ENCODE measurements at regions not wholly inside any gene's neighbourhood (a gene's known extent, or its start where the extent isn't known, plus 50 kb on each side); places are given as distances from the start of the nearest gene placed in this dataset.

DNA sequence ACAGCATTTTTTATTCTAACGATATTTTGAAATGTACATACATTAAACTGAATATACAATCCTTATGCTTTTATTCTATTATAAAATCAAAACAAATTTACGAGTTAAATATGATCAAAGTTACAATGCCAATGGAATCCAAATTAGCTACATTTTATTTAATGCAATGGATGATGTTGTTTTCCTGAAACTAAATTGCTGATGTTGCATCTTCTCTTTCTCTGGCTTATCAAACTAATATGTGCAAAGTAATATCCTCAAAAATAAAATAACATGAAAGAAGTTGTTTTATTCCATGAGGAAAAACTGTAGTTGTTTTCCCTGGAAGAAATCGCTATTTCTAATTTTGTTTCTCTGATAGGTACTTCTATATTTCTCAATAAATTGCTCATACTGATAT lies 106.8 kb downstream of the ASB9 start:
- no peak for TF ChIP-seq ZFX (IDR thresholded peaks at IDR 0.05)
- TF ChIP-seq, protein P1, sequence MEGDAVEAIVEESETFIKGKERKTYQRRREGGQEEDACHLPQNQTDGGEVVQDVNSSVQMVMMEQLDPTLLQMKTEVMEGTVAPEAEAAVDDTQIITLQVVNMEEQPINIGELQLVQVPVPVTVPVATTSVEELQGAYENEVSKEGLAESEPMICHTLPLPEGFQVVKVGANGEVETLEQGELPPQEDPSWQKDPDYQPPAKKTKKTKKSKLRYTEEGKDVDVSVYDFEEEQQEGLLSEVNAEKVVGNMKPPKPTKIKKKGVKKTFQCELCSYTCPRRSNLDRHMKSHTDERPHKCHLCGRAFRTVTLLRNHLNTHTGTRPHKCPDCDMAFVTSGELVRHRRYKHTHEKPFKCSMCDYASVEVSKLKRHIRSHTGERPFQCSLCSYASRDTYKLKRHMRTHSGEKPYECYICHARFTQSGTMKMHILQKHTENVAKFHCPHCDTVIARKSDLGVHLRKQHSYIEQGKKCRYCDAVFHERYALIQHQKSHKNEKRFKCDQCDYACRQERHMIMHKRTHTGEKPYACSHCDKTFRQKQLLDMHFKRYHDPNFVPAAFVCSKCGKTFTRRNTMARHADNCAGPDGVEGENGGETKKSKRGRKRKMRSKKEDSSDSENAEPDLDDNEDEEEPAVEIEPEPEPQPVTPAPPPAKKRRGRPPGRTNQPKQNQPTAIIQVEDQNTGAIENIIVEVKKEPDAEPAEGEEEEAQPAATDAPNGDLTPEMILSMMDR (conservative IDR thresholded peaks at IDR 0.05): no peak
- no peak overlapping the region for H3K27ac ChIP-seq

DNA sequence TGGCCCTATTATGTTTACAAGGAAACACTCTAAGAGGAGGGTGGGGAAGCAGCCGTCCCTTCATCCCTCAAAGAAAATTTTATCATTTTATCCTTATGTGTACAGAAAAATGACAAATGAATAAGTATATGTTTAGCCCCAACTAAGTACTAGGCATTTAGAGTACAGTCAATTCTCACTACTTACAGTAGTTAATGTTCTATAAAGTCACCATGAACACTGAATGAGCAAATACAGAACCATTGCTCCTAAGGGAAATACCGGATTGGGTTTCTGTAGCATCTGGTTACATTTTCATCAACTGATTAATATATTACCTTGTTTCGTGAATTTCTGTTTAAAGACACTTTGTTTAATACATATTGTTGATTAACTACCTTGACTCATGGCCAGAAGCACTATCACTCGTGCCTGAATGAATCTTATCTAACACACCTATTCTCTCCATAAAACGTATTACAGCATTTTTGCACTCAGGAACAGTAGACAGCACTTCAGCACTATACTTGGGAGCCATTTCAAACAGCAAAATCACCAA lies 109.3 kb downstream of the ASB9 start:
- no peak overlapping the region for H3K27ac ChIP-seq
- TF ChIP-seq ZFX (IDR thresholded peaks at IDR 0.05): no peak
- TF ChIP-seq, protein P1 (conservative IDR thresholded peaks at IDR 0.05): no peak

DNA sequence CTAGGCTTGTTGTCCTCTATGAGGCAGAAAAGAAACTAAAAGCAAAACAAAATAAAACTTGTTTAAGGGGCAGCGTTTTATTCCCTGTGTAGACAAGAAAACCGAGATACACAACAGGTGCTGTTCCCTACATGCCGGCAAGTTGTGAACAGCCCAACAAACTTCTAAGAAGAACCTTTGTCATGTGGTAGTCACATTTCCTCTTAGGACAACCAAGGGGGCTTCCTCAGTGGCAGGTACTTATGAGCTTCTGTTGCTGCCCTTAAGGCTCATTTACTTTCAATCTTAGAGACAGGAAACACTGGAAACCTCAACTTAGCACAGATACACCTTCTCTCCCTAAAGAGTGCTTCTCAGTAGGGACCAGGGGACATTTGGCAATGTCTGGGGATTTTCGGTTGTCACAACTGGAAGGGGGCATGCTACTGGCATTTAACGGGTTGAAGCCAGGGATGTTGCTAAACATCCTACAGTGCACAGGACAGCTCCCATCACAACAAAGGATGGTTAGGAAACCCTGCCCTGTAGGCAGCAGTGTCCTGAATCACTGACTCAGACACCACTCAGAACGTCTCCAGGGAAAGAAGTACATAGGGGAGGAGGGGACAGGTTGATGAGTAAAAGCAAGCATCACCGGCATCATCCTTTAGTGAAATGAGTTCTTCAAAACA lies 111.0 kb downstream of the ASB9 start:
- TF ChIP-seq ZFX (IDR thresholded peaks at IDR 0.05): no peak
- TF ChIP-seq, protein P1 (conservative IDR thresholded peaks at IDR 0.05): no peak
- no peak overlapping the region for H3K27ac ChIP-seq

DNA sequence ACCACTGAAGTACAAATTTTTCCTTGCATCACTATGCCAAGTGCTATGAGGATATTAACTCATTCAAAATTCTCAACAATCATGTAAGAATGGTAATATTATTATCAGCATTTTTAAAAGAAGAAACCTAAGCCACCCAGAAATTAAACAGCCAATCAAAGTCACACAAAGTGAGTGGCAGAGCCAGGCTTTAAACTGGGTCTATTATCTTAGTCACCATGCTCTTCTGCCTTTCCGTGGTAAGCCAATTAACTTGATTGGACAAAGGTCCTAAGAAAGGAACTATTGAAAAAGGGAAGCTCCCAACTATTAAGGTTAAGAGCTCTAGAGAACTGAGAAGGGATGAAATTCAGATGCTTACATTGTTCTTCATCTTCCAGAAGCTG lies 111.5 kb downstream of the ASB9 start:
- TF ChIP-seq, protein P1 (conservative IDR thresholded peaks at IDR 0.05): no peak
- TF ChIP-seq ZFX (IDR thresholded peaks at IDR 0.05): no peak
- no peak overlapping the region for H3K27ac ChIP-seq

DNA sequence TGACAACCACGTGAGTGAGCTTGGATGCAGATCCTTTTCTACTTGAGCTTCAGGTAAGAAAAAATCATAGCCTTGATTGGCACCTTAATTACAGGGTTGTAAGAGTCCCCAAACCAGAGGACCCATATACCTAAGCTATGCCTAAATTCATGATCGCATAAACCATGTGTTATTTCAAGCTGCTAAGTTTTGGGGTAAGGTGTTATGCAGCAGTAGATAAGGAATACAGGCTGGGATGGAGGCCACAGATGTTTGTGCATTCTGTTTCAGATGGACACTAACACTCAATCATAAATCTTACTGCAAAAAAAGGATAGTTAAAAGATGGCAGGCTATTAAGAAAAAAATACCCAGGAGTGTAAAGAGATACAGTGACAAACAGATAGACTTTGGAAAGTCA lies 112.3 kb downstream of the ASB9 start:
- H3K27ac ChIP-seq: no peak overlapping the region
- TF ChIP-seq, protein P1 (conservative IDR thresholded peaks at IDR 0.05): no peak
- no peak for TF ChIP-seq ZFX (IDR thresholded peaks at IDR 0.05)

DNA sequence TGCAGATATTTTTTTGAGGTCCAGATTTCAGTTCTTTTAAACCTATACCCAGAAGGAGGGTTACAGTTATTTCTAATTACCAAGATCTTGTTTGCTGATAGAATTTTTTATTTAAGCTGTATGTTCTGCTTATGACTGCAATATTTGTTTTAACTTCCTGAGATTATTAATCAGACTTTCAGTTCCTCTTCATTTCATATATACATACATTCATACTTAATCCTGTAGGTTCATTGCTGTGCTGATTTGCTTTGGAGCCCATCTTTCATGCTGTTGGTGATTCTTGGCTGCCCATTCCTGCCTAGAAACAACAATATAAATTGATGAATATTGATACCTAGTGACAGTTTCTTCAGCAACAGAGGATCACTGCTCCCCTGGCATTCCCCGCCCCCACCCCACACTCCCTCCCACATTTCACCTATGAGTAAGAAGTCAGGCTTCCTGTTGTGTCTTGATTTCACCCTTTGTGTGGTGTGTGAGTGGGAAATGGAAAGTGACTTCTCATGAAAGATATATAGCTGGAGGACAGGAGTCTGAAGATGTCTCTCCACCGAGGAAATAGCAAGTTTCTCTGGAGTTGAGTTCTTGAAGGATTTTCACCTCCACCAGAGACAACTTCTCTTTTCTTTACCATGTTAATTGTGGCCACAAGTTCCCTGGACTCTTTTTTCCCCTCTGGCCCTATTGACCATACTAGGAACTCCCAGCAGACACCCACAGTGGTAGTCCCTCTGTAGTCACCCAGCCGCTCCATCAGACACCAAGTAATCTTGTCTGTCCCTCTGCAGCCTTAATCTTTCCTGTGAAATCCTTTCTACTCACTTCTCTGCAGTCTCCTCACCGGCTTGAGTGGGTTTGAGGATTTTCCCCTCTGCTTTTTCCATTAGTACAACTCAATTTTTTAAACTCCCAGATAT lies 118.4 kb downstream of the ASB9 start:
- TF ChIP-seq, protein P1 (conservative IDR thresholded peaks at IDR 0.05): no peak
- TF ChIP-seq ZFX (IDR thresholded peaks at IDR 0.05): no peak
- no peak overlapping the region for H3K27ac ChIP-seq

DNA sequence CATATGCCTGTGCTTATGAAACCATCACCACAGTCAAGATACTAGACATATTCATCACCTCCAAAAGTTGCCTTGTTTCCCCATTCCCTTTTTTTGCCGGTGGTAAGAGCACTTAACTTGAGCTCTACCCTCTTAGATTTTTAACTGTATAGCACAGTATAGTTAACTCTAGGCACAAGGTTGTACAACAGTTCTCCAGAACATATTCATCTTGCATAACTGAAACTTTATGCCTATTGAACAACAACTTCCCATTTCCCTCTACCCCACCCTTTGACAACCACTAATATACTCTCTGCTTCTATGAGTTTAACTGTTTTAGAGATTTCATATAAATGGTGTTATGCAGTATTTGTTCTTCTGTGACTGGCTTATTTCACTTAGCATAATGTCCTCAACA lies 119.3 kb downstream of the ASB9 start:
- TF ChIP-seq, protein P1 (conservative IDR thresholded peaks at IDR 0.05): no peak
- no peak for TF ChIP-seq ZFX (IDR thresholded peaks at IDR 0.05)
- no peak overlapping the region for H3K27ac ChIP-seq

Measured in C4-2B (cell line).